ENCODE measurements at regions not wholly inside any gene's neighbourhood (a gene's known extent, or its start where the extent isn't known, plus 50 kb on each side); places are given as distances from the start of the nearest gene placed in this dataset.
A peak's percentile ranks its signal among the peaks of the same experiment; 100 is the strongest.

DNA sequence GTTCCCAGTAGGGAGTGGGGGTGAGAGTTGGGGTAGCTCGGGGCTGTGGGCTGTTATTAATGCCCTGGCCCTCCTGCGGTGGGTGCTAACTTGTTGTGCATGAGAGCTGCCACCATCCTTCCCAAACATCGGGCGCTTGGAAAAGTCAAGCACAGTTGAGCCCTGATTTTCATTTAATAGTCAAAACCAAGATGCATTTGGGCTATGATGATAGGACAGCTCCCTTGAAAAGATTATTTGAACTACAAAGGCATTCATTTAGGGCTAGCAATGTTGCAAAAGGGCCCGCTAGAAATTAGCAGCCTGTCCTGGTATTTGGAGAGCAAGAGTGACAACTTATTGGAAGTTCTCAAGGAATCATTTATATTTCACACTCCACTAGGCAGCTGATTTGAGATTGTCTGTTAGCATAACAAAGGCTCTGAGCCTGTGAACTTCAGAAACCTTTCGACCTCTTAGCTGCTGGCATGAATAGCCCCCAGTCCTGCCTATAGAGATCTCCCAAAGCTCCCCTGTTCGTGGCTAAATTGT, 128.2 kb upstream of the TMEM161B start:
- H3K36me3 Mint-ChIP-seq (ENCODE audit: low read depth, unreplicated experiment), result no peaks in the 10 kb centered on the region
- peak overlapping the region; percentile 88 for H2AFZ ChIP-seq (ENCODE audit: low read depth, low read length)
- no peak for FAIRE-seq
- no peak overlapping the region for H3K27ac Mint-ChIP-seq (ENCODE audit: unreplicated experiment)
- DNase-seq (ENCODE audit: low read depth), result no peak
- H3K79me2 ChIP-seq (ENCODE audit: insufficient read depth, low read length), result peaks cover 2% of the 10 kb centered on the region
- peaks cover 14% of the 10 kb centered on the region for H3K4me1 Mint-ChIP-seq (ENCODE audit: low read depth, unreplicated experiment)
- no peak for TF ChIP-seq EZH2 (IDR thresholded peaks at IDR 0.05; ENCODE audit: insufficient read depth, low read length)
- TF ChIP-seq, protein P1, sequence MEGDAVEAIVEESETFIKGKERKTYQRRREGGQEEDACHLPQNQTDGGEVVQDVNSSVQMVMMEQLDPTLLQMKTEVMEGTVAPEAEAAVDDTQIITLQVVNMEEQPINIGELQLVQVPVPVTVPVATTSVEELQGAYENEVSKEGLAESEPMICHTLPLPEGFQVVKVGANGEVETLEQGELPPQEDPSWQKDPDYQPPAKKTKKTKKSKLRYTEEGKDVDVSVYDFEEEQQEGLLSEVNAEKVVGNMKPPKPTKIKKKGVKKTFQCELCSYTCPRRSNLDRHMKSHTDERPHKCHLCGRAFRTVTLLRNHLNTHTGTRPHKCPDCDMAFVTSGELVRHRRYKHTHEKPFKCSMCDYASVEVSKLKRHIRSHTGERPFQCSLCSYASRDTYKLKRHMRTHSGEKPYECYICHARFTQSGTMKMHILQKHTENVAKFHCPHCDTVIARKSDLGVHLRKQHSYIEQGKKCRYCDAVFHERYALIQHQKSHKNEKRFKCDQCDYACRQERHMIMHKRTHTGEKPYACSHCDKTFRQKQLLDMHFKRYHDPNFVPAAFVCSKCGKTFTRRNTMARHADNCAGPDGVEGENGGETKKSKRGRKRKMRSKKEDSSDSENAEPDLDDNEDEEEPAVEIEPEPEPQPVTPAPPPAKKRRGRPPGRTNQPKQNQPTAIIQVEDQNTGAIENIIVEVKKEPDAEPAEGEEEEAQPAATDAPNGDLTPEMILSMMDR (IDR thresholded peaks at IDR 0.05; ENCODE audit: insufficient read depth, low read depth, low read length), result no peak
- H3K36me3 ChIP-seq (ENCODE audit: insufficient read depth, low read length), result no peaks in the 10 kb centered on the region
- peak overlapping the region; percentile 38 for H3K27ac ChIP-seq (ENCODE audit: low read depth, low read length)
- H3K4me3 ChIP-seq (ENCODE audit: insufficient read depth, low read depth, low read length), result peak overlapping the region; percentile 61
- H3K9me3 ChIP-seq (ENCODE audit: insufficient read depth, low read depth, low read length), result no peaks in the 10 kb centered on the region
- peaks cover 31% of the 10 kb centered on the region for H3K4me1 ChIP-seq (ENCODE audit: insufficient read depth, low read length)
- no peaks in the 10 kb centered on the region for H4K20me1 ChIP-seq (ENCODE audit: insufficient read depth, low read length)
- H3K4me2 ChIP-seq (ENCODE audit: low read length), result peak overlapping the region; percentile 99
- H3K27me3 Mint-ChIP-seq (ENCODE audit: low read depth, unreplicated experiment), result no peaks in the 10 kb centered on the region
- H3K27me3 ChIP-seq (ENCODE audit: insufficient read depth, low read length), result no peaks in the 10 kb centered on the region
- H3K9me3 Mint-ChIP-seq (ENCODE audit: unreplicated experiment), result no peaks in the 10 kb centered on the region
- H3K4me3 Mint-ChIP-seq (ENCODE audit: unreplicated experiment), result no peak overlapping the region
- peak overlapping the region; percentile 78 for H3K9ac ChIP-seq (ENCODE audit: low read length)

DNA sequence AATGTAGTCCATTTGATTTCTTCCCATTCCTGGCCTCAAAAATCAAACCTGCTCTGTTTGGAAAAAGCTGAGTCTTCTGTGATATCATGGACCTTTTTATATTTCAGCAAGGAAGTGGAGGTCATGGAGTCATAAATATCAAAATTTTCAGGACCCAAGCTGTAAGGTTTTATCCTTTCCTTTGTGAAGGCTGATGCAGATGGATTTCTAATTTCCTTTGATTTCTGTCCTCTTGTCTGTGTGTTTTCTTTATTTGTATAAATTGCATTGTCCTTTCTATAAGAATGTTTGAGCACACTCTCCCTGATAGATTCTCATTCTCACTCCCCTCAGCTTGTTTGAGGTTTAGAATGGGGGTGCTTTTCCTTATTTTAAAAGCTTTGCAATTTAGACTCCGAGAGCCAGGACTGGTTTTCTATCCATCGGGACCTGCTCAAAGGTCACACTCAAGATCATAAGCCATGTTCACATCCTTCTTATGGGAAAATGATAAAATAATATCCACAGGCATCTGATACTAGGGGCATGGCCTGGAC, 127.4 kb upstream of the TMEM161B start:
- H3K4me1 Mint-ChIP-seq (ENCODE audit: low read depth, unreplicated experiment), result peaks cover 14% of the 10 kb centered on the region

More for the DNA sequence above, 127.4 kb upstream of the TMEM161B start:
- no peaks in the 10 kb centered on the region for H4K20me1 ChIP-seq (ENCODE audit: insufficient read depth, low read length)
- Mint-ChIP-seq H3K4me3 (ENCODE audit: unreplicated experiment) (no peak overlapping the region), H3K27ac (ENCODE audit: unreplicated experiment) (no peak overlapping the region), H3K36me3 (ENCODE audit: low read depth, unreplicated experiment) (no peaks in the 10 kb centered on the region), H3K9me3 (ENCODE audit: unreplicated experiment) (no peaks in the 10 kb centered on the region), H3K27me3 (ENCODE audit: low read depth, unreplicated experiment) (no peaks in the 10 kb centered on the region)
- H3K9ac ChIP-seq (ENCODE audit: low read length), result no peak overlapping the region
- TF ChIP-seq, protein P1 (IDR thresholded peaks at IDR 0.05; ENCODE audit: insufficient read depth, low read depth, low read length), result no peak
- TF ChIP-seq EZH2 (IDR thresholded peaks at IDR 0.05; ENCODE audit: insufficient read depth, low read length), result no peak
- peak overlapping the region; percentile 88 for H2AFZ ChIP-seq (ENCODE audit: low read depth, low read length)
- peaks cover 2% of the 10 kb centered on the region for H3K79me2 ChIP-seq (ENCODE audit: insufficient read depth, low read length)
- H3K9me3 ChIP-seq (ENCODE audit: insufficient read depth, low read depth, low read length), result no peaks in the 10 kb centered on the region
- no peaks in the 10 kb centered on the region for H3K36me3 ChIP-seq (ENCODE audit: insufficient read depth, low read length)
- H3K27ac ChIP-seq (ENCODE audit: low read depth, low read length), result no peak overlapping the region
- H3K4me1 ChIP-seq (ENCODE audit: insufficient read depth, low read length), result peaks cover 35% of the 10 kb centered on the region
- H3K4me3 ChIP-seq (ENCODE audit: insufficient read depth, low read depth, low read length), result no peak overlapping the region
- DNase-seq (ENCODE audit: low read depth) (no peak), FAIRE-seq (no peak)
- no peaks in the 10 kb centered on the region for H3K27me3 ChIP-seq (ENCODE audit: insufficient read depth, low read length)
- peak overlapping the region; percentile 99 for H3K4me2 ChIP-seq (ENCODE audit: low read length)
